Right lobe of liver (tissue), 4 donors: ENCODE measurements at regions not wholly inside any gene's neighbourhood (a gene's known extent, or its start where the extent isn't known, plus 50 kb on each side); places are given as distances from the start of the nearest gene placed in this dataset.

Source experiments
- CTCF ChIP-seq, 4 donors: fragments of 200-600 bp in 3 of 4; fragments of 450-650 bp in 1 of 4; IDR thresholded peaks; one replicate each; pipeline versions ENCODE4 v1.5.1 to v1.8.0; 2016 to 2022; ENCODE audit warnings: antibody characterized with exemption in 4 of 4, mild to moderate bottlenecking in 2 of 4
- POLR2A ChIP-seq: fragments of 450-650 bp; IDR thresholded peaks from one replicate; pipeline ENCODE4 v1.6.1; 2017; ENCODE audit warnings: antibody characterized with exemption, mild to moderate bottlenecking
- donor health status: DM: no; HTN: no; CAD: no.
- donor health status: DM: no; HTN: no; CAD: no.
- donor health status: DM: no; HTN: yes; CAD: no.

- TF ChIP-seq POLR2A (no peak), CTCF (IDR thresholded peaks at IDR 0.05) (no peak)
Observed at GRCh38 chr11:79547256-79547655, 106.4 kb upstream of the TENM4 start.
